T-helper 1 cell treated with Interleukin-12 subunit alpha and Interleukin-12 subunit beta and Interleukin-4 antibody, amounts not matched to agents 30 μg/mL and 1 μg/mL, for 36 hours (primary cell): ENCODE measurements at regions not wholly inside any gene's neighbourhood (a gene's known extent, or its start where the extent isn't known, plus 50 kb on each side); places are given as distances from the start of the nearest gene placed in this dataset.
"Not testable (repeated sequence)": the region's sequence is repeated elsewhere in the genome, so short reads cannot be mapped to it uniquely, and the experiment has no call there.

ENCODE experiments used
- H3K27ac Mint-ChIP-seq: one replicate; pipeline ENCODE4 v1.8.0; 2021; ENCODE audit warnings: mild to moderate bottlenecking, mixed read lengths
- H3K27me3 Mint-ChIP-seq: one replicate; pipeline ENCODE4 v1.8.0; 2021; ENCODE audit warnings: low read depth, mixed read lengths
- H3K36me3 Mint-ChIP-seq: one replicate; pipeline ENCODE4 v1.8.0; 2021; ENCODE audit warnings: low read depth, mixed read lengths
- H3K4me1 Mint-ChIP-seq: one replicate; pipeline ENCODE4 v1.8.0; 2021; ENCODE audit warnings: low read depth, mixed read lengths
- H3K4me3 Mint-ChIP-seq: one replicate; pipeline ENCODE4 v1.8.0; 2021; ENCODE audit warnings: mild to moderate bottlenecking, moderate library complexity, mixed read lengths
- H3K9me3 Mint-ChIP-seq: one replicate; pipeline ENCODE4 v1.8.0; 2021; ENCODE audit warnings: mixed read lengths

GRCh38 chr2:39929531-39929930 is 150.5 kb upstream of the THUMPD2 start:
- Mint-ChIP-seq H3K4me1 (peaks cover 5% of the 10 kb centered on the region), H3K4me3 (no peak overlapping the region), H3K27me3 (no peaks in the 10 kb centered on the region), H3K9me3 (peaks cover 5% of the 10 kb centered on the region), H3K27ac (no peak overlapping the region), H3K36me3 (peaks cover 15% of the 10 kb centered on the region)

DNA sequence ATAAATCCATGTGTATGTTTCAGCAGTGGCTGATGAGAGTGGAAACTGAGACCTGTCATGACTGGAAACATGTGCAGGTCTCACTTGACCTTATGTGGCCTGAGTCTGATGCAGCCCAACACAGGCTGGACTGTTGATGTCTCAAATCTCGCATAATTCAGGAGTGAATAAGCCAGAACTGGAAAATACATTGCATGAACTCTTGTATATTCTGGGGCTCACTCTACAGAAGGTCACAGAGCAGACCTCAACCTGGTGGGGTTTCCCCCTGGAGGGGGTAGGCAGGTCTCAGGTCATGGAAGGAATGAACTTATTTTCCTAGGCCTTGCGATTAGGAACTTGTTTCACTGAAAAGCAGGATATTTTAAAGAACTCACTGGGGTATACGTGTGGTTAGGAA is 146.3 kb upstream of the THUMPD2 start:
- H3K27ac Mint-ChIP-seq, result no peak overlapping the region
- no peaks in the 10 kb centered on the region for H3K27me3 Mint-ChIP-seq
- H3K36me3 Mint-ChIP-seq, result peaks cover 9% of the 10 kb centered on the region
- H3K9me3 Mint-ChIP-seq, result no peaks in the 10 kb centered on the region
- H3K4me3 Mint-ChIP-seq, result no peak overlapping the region
- H3K4me1 Mint-ChIP-seq, result peaks cover 19% of the 10 kb centered on the region

GRCh38 chr2:39923455-39923854 is 144.4 kb upstream of the THUMPD2 start:
- H3K4me1 Mint-ChIP-seq, result peaks cover 35% of the 10 kb centered on the region
- no peak overlapping the region for H3K4me3 Mint-ChIP-seq
- H3K9me3 Mint-ChIP-seq, result no peaks in the 10 kb centered on the region
- no peaks in the 10 kb centered on the region for H3K27me3 Mint-ChIP-seq
- H3K27ac Mint-ChIP-seq, result no peak overlapping the region
- H3K36me3 Mint-ChIP-seq, result peaks cover 4% of the 10 kb centered on the region

- H3K36me3 Mint-ChIP-seq, result peaks cover 1% of the 10 kb centered on the region
- peaks cover 41% of the 10 kb centered on the region for H3K4me1 Mint-ChIP-seq
- no peaks in the 10 kb centered on the region for H3K27me3 Mint-ChIP-seq
- no peaks in the 10 kb centered on the region for H3K9me3 Mint-ChIP-seq
- no peak overlapping the region for H3K4me3 Mint-ChIP-seq
- H3K27ac Mint-ChIP-seq, result no peak overlapping the region
These were observed 143.8 kb upstream of the THUMPD2 start for GRCh38 chr2:39922679-39923405.

- Mint-ChIP-seq H3K9me3 (no peaks in the 10 kb centered on the region), H3K4me1 (peaks cover 46% of the 10 kb centered on the region), H3K36me3 (no peaks in the 10 kb centered on the region), H3K27me3 (no peaks in the 10 kb centered on the region), H3K4me3 (peak overlapping the region; percentile 76), H3K27ac (peak overlapping the region; percentile 85)
These were observed 141.3 kb upstream of the THUMPD2 start for GRCh38 chr2:39920307-39920801.

- Mint-ChIP-seq H3K36me3 (no peaks in the 10 kb centered on the region), H3K9me3 (no peaks in the 10 kb centered on the region), H3K4me3 (peak overlapping the region; percentile 76), H3K27ac (peak overlapping the region; percentile 85), H3K4me1 (peaks cover 48% of the 10 kb centered on the region), H3K27me3 (no peaks in the 10 kb centered on the region)
These were observed 140.7 kb upstream of the THUMPD2 start for GRCh38 chr2:39919511-39920306.

- Mint-ChIP-seq H3K27ac (peak overlapping the region; percentile 85), H3K9me3 (no peaks in the 10 kb centered on the region), H3K36me3 (no peaks in the 10 kb centered on the region), H3K27me3 (no peaks in the 10 kb centered on the region), H3K4me3 (peak overlapping the region; percentile 30), H3K4me1 (peaks cover 49% of the 10 kb centered on the region)
These were observed 139.8 kb upstream of the THUMPD2 start for GRCh38 chr2:39918886-39919285.

DNA sequence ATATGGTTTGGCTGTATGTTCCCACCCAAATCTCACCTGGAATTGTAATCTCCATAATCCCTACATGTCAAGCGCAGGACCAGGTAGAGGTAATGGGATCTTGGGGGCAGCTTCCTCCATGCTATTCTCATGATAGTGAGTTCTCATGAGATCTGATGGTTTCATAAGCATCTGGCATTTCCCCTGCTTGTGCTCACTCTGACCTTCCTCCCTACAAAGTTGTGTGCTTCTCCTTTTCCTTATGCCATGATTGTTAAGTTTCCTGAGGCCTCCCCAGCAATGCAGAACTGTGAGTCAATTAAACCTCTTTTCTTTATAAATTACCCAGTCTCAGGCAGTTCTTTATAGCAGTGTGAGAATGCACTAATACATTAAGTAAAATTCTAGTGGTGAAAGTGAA is 138.3 kb upstream of the THUMPD2 start:
- H3K27ac Mint-ChIP-seq, H3K9me3 Mint-ChIP-seq, H3K36me3 Mint-ChIP-seq, H3K4me3 Mint-ChIP-seq, H3K27me3 Mint-ChIP-seq: not testable (repeated sequence)
- H3K4me1 Mint-ChIP-seq, result peaks cover 44% of the 10 kb centered on the region

DNA sequence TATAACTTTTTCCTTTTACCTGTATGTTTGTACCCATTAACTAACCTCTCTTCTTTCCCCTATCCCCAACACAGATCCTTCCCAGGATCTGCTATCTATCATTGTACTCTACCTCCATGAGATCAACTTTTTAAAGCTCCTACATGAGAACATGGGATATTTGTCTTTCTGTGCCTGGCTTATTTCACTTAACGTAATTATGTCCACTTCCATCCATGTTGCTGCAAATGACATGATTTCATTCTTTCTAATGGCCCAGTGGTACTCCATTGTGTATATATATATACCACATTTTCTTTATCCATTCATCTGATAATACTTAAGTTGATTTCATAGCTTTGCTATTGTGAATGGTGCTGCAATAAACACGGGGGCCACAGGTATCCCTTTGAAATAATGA is 135.9 kb upstream of the THUMPD2 start:
- H3K4me3 Mint-ChIP-seq, result no peak overlapping the region
- no peaks in the 10 kb centered on the region for H3K9me3 Mint-ChIP-seq
- no peak overlapping the region for H3K27ac Mint-ChIP-seq
- H3K36me3 Mint-ChIP-seq, result no peaks in the 10 kb centered on the region
- H3K27me3 Mint-ChIP-seq, result peaks cover 2% of the 10 kb centered on the region
- peaks cover 30% of the 10 kb centered on the region for H3K4me1 Mint-ChIP-seq

GRCh38 chr2:39913648-39914461 is 134.8 kb upstream of the THUMPD2 start:
- Mint-ChIP-seq H3K27ac (no peak overlapping the region), H3K4me1 (peaks cover 20% of the 10 kb centered on the region), H3K36me3 (no peaks in the 10 kb centered on the region), H3K4me3 (no peak overlapping the region), H3K9me3 (no peaks in the 10 kb centered on the region), H3K27me3 (peaks cover 11% of the 10 kb centered on the region)

- H3K9me3 Mint-ChIP-seq, result no peaks in the 10 kb centered on the region
- H3K27ac Mint-ChIP-seq, result no peak overlapping the region
- peaks cover 6% of the 10 kb centered on the region for H3K27me3 Mint-ChIP-seq
- H3K4me1 Mint-ChIP-seq, result no peaks in the 10 kb centered on the region
- no peaks in the 10 kb centered on the region for H3K36me3 Mint-ChIP-seq
- no peak overlapping the region for H3K4me3 Mint-ChIP-seq
These were observed 123.0 kb upstream of the THUMPD2 start for GRCh38 chr2:39902103-39902502.

DNA sequence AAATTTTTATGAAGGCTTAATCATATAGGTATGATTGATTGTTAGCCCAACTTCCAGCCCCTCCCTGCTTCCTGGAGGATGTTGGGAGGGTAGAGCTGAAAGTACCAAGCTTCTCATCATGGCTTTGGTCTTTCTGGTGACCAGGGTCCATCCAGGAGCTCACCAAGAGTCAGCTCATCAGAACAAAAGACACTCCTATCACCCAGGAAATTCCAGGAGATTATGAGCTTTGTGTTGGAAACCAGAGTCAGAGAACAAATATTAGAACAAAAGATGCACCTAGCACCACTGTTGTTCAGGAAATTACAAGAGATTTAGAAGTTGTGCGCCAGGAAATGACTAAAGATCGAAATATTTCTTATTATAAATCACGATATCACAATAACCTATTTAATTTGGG is 119.9 kb upstream of the THUMPD2 start:
- H3K27me3 Mint-ChIP-seq, result peaks cover 6% of the 10 kb centered on the region
- no peaks in the 10 kb centered on the region for H3K4me1 Mint-ChIP-seq
- H3K4me3 Mint-ChIP-seq, result no peak overlapping the region
- H3K27ac Mint-ChIP-seq, result no peak overlapping the region
- H3K36me3 Mint-ChIP-seq, result no peaks in the 10 kb centered on the region
- H3K9me3 Mint-ChIP-seq, result no peaks in the 10 kb centered on the region

DNA sequence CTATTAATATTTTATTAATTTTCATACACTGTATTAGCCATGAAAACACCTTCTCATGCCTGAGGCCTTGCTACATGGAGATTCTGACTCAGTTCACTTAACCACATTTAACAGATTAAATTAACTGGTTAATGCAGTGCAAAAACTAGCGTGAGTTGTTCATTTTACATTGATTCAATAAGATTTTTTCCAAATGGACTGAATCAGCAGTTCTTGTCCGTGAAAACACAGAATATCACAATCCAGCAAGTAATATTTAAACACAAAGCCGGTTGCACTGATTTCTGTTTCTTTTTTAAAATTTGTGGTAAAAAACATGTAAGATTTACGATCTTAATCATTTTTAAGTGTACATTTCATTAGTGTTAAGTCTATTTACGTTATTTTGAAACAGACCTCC is 118.2 kb upstream of the THUMPD2 start:
- Mint-ChIP-seq H3K27me3 (peaks cover 4% of the 10 kb centered on the region), H3K9me3 (no peaks in the 10 kb centered on the region), H3K4me3 (no peak overlapping the region), H3K4me1 (no peaks in the 10 kb centered on the region), H3K36me3 (no peaks in the 10 kb centered on the region), H3K27ac (no peak overlapping the region)

GRCh38 chr2:39894082-39894481 is 115.0 kb upstream of the THUMPD2 start:
- H3K4me1 Mint-ChIP-seq, result no peaks in the 10 kb centered on the region
- H3K36me3 Mint-ChIP-seq, result no peaks in the 10 kb centered on the region

More at GRCh38 chr2:39894082-39894481, 115.0 kb upstream of the THUMPD2 start:
- Mint-ChIP-seq H3K27ac (no peak overlapping the region), H3K27me3 (no peaks in the 10 kb centered on the region), H3K4me3 (no peak overlapping the region), H3K9me3 (no peaks in the 10 kb centered on the region)
